SK-N-MC (cell line): ENCODE measurements at regions not wholly inside any gene's neighbourhood (a gene's known extent, or its start where the extent isn't known, plus 50 kb on each side); places are given as distances from the start of the nearest gene placed in this dataset.

Experiments
- DNase-seq: peaks from one replicate; pipeline ENCODE4 v3.0.0-alpha.2; 2011; ENCODE audit warnings: low read depth, low spot score
- H3K27ac ChIP-seq: fragments of 200-600 bp; sonication (generic); 2 replicates; pipeline ENCODE4 v1.5.1; 2016; ENCODE audit warnings: mixed run types
- H3K36me3 ChIP-seq: fragments of 200-600 bp; sonication (generic); 2 replicates; pipeline ENCODE4 v1.6.1; 2017; ENCODE audit warnings: antibody characterized with exemption, low read length, mixed read lengths; ENCODE audit not compliant: insufficient read depth
- H3K4me3 ChIP-seq: fragments of 200-600 bp; sonication (generic); 2 replicates; pipeline ENCODE4 v1.5.1; 2016
- H3K9ac ChIP-seq: fragments of 200-600 bp; sonication (generic); 2 replicates; pipeline ENCODE4 v1.8.0; 2017; ENCODE audit warnings: mixed run types, mixed read lengths; ENCODE audit not compliant: insufficient read length
- H3K9me3 ChIP-seq: fragments of 200-600 bp; sonication (generic); 2 replicates; pipeline ENCODE4 v1.6.1; 2017; ENCODE audit warnings: low read depth, mild to moderate bottlenecking, antibody characterized with exemption, low read length, moderate library complexity, mixed read lengths
- EZH2 ChIP-seq: fragments of 200-600 bp; sonication (generic); IDR thresholded peaks from one replicate; pipeline ENCODE4 v1.6.1; 2017; ENCODE audit warnings: antibody characterized with exemption
- FOXP2 ChIP-seq: optimal IDR thresholded peaks from 2 replicates; pipeline ENCODE3; 2011; ENCODE audit warnings: mild to moderate bottlenecking, moderate library complexity; ENCODE audit not compliant: insufficient read depth; ENCODE audit errors: extremely low read length, control extremely low read depth
- POLR2AphosphoS5 ChIP-seq: IDR thresholded peaks from 2 replicates; pipeline ENCODE4 v1.6.1; 2012; ENCODE audit warnings: mild to moderate bottlenecking, low read depth, low read length, borderline replicate concordance

DNA sequence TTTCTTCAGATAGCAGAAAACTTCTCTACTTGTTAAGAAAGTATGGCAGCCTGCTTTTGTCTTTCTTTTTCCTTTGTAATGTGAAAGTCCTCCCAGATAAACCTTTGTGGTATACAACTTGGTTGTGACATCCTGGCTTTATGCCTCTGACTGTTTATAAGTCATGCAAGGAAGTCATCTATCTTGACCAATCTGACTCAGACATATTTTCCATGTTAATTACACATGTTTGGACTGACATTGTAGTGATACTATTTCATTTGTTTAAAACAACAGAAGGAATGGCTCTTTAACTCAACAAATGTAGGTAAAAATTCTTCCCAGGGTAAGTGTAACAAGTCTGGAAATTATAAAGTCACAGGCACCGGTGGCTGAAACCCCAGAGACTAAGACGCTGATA, 341.6 kb upstream of the MEOX2 start:
- Histone ChIP-seq H3K36me3 (no peaks in the 10 kb centered on the region), H3K9ac (no peak overlapping the region), H3K9me3 (no peaks in the 10 kb centered on the region), H3K4me3 (no peak overlapping the region), H3K27ac (no peak overlapping the region)
- no peak for DNase-seq
- TF ChIP-seq EZH2, result no peak
- no peak for TF ChIP-seq POLR2AphosphoS5
- no peak for TF ChIP-seq FOXP2

DNA sequence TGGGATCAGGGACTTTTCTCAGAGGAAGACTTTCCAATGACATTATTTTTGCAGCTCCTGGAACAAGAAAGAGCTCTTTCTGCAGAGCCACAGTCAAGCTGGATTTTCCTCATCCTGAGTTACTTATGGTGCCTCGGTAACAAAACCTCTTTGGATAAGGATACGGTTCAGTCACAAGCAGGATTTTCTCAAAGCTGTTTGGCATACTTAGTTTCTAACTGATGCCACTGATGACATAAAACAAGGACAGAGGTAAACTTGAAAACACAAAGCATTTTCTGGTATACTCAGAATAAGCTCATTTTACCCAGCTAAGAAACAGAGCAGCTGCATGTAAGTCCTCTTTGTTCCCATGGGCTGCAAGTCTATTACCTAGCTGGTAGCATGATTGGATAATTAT, 340.9 kb upstream of the MEOX2 start:
- no peaks in the 10 kb centered on the region for H3K9me3 ChIP-seq
- no peak overlapping the region for H3K4me3 ChIP-seq
- TF ChIP-seq FOXP2, result no peak
- no peaks in the 10 kb centered on the region for H3K36me3 ChIP-seq
- H3K9ac ChIP-seq, result no peak overlapping the region
- no peak overlapping the region for H3K27ac ChIP-seq
- DNase-seq, result no peak

DNA sequence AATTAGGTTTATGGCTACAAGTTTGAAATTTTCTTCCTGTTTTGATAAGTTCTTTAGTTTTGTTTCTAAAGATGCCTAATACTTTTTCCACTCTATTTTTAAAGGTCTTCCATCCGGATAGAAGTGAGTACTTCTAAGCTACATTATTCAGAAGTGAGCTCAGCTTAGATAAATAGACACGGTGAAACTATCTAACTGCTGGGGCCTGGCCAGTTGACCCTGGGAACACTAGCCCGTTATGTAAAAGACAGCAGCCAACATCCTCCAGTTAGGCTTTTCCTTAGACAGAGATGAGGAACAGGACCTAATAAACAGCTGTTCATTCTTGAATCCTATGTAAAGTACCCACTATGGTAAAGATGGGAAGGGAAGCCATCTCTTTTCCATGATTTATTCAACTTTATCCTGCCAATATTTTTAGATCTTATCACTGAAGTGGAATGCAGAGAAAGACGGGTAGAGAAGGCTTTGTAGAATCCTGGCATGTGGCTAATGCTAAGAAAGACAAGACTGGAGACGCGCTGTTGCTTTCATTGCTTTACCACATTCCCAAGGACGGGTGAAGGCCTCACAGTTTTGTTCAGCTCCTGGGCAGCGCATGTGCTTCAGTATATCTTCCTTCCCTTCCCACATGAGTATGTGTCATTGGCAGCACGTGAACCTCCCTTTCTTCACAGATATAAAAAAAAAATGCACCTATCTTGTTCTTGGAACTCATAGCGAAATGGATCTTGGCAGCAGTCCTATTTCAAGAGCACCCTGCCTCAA, 340.0 kb upstream of the MEOX2 start:
- TF ChIP-seq EZH2 (no peak), POLR2AphosphoS5 (no peak), FOXP2 (no peak)
- DNase-seq, result no peak
- Histone ChIP-seq H3K9me3 (no peaks in the 10 kb centered on the region), H3K4me3 (no peak overlapping the region), H3K36me3 (no peaks in the 10 kb centered on the region), H3K9ac (no peak overlapping the region), H3K27ac (no peak overlapping the region)

DNA sequence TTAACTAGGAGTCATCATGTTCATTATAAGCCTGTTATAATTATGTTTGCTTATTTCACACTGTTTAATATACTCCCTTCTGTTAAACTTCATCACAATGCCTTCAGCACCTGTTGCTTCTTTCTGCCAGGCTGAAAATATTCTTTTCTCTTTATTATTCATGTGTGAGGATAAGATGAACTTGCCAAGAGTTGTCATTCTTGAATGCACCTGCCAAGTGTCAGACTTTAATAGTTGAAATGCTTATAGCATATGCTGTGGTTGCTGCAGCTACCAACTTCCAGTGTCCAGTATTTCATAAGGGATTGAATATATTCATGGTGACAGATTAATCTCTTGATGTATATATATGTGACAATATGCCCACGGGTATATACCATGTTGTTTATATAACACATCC, 339.2 kb upstream of the MEOX2 start:
- TF ChIP-seq POLR2AphosphoS5 (no peak), EZH2 (no peak), FOXP2 (no peak)
- H3K4me3 ChIP-seq, result no peak overlapping the region
- DNase-seq, result no peak
- H3K9ac ChIP-seq, result no peak overlapping the region
- no peaks in the 10 kb centered on the region for H3K36me3 ChIP-seq
- H3K27ac ChIP-seq, result no peak overlapping the region
- no peaks in the 10 kb centered on the region for H3K9me3 ChIP-seq

DNA sequence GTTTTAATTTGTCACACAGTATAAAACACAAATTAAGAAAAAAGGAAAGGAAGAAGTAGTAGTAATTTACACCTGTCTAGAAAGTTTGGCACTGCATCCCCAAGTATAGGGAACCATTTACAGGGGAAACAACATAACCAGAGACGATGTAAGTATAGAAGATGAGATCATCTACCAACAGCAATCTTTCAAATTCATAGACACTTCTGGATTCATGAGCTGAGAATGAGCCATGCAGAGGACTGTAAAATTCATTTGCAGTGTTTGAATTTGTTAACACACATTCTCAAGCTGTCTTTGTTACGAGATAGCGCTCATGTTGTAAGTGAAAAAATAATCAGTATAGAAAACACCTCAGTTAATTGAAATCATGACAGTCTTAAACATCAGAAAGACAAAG, 337.0 kb upstream of the MEOX2 start:
- Histone ChIP-seq H3K9ac (no peak overlapping the region), H3K4me3 (no peak overlapping the region), H3K36me3 (no peaks in the 10 kb centered on the region), H3K9me3 (no peaks in the 10 kb centered on the region), H3K27ac (no peak overlapping the region)
- TF ChIP-seq FOXP2 (no peak), EZH2 (no peak), POLR2AphosphoS5 (no peak)
- DNase-seq, result no peak

DNA sequence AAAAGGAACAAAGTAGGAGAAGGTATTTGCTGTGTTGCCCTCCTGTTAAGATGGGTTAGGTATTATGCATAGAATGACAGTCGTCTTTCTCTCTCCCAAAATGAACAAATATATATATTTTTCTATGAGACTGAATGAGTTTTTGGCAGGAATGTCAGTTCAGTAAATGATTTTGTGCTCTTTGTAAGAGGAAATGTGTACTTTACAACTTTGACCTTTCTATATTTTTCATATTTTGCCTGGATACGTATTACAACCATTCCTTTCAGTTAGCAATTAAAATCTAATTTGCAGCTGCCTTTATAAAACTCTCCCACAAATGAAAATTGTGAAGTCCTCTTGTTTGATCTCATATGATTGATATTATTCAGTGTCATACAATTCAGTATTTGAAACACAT, 336.6 kb upstream of the MEOX2 start:
- H3K27ac ChIP-seq, result no peak overlapping the region
- no peak overlapping the region for H3K9ac ChIP-seq
- no peak for TF ChIP-seq FOXP2
- no peak for TF ChIP-seq POLR2AphosphoS5
- no peak for TF ChIP-seq EZH2
- no peaks in the 10 kb centered on the region for H3K36me3 ChIP-seq
- no peaks in the 10 kb centered on the region for H3K9me3 ChIP-seq
- no peak for DNase-seq
- H3K4me3 ChIP-seq, result no peak overlapping the region

DNA sequence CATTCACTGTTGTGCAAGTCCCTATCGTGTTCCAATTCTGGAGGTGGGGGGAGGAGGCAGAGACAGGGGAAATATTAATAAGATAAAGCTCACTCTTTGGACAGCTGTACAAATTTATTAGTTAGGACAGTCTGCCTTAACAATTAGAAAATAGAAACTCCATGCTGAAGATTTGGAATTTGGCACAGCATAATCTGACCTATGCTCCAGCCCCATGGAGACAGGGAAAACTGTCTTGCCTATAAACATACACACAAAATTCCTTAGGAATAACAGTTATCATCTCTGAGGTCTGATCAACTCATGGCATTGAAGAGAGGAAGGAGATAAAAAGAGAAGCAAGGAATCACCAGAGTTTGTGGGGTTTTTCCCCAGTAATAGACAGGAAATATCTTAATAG, 335.4 kb upstream of the MEOX2 start:
- Histone ChIP-seq H3K36me3 (no peaks in the 10 kb centered on the region), H3K27ac (no peak overlapping the region), H3K9me3 (no peaks in the 10 kb centered on the region), H3K9ac (no peak overlapping the region), H3K4me3 (no peak overlapping the region)
- no peak for DNase-seq
- no peak for TF ChIP-seq POLR2AphosphoS5
- no peak for TF ChIP-seq FOXP2
- no peak for TF ChIP-seq EZH2

DNA sequence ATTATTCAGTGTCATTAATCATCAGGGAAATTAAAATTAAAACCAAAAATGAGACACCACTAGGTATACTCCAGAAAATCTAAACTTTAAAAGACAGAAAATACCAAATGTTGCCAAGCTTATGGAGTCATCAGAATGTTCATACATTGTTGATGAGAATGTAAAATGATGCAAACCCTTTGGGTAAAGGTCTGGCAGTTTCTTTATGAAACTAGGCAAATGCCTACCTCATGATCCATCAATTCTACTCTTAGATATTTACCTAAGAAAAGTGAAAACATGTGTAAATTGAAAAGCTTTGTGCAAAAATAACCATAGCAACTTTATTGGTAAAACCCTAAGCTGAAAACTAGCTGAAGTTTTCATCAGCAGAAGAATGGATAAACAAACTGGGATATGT, 329.5 kb upstream of the MEOX2 start:
- no peaks in the 10 kb centered on the region for H3K36me3 ChIP-seq
- DNase-seq, result no peak
- H3K27ac ChIP-seq, result no peak overlapping the region
- no peak overlapping the region for H3K4me3 ChIP-seq
- TF ChIP-seq FOXP2, result no peak
- TF ChIP-seq POLR2AphosphoS5, result no peak
- TF ChIP-seq EZH2, result no peak
- no peaks in the 10 kb centered on the region for H3K9me3 ChIP-seq
- no peak overlapping the region for H3K9ac ChIP-seq

DNA sequence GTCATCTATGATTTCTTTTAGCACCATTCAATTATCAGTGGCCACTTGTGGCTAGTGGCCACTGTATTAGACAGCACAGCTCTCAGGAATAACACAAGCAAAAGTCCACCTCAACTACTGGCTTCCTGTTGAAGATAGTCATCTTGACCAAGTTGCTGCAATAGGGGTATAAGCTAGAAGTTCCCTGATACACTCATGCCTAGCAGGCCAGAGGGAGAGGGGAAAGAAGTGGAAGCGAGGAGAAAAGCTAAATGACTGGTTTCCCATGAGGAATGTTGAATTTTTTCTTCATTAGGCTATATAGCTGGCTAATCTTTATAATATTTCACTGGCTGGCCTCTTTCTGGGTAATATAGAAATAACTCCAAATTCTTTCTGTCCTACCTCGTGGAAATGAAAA, 327.5 kb upstream of the MEOX2 start:
- no peak for DNase-seq

More for the DNA sequence above, 327.5 kb upstream of the MEOX2 start:
- Histone ChIP-seq H3K36me3 (no peaks in the 10 kb centered on the region), H3K9ac (no peak overlapping the region), H3K9me3 (no peaks in the 10 kb centered on the region), H3K27ac (no peak overlapping the region), H3K4me3 (no peak overlapping the region)
- TF ChIP-seq POLR2AphosphoS5, result no peak
